Astrocyte (in vitro differentiated cells and primary cell): ENCODE measurements at regions not wholly inside any gene's neighbourhood (a gene's known extent, or its start where the extent isn't known, plus 50 kb on each side); places are given as distances from the start of the nearest gene placed in this dataset.
"Not testable (repeated sequence)": the region's sequence is repeated elsewhere in the genome, so short reads cannot be mapped to it uniquely, and the experiment has no call there.

Experiments
- DNase-seq: peaks from one replicate; pipeline ENCODE4 v3.0.0-alpha.2; 2010; ENCODE audit warnings: low read depth
- FAIRE-seq: peaks from 2 replicates; lab custom pipeline; 2011; peaks lifted over from hg19 to GRCh38; lab: Jason Lieb, UNC
- H2AFZ ChIP-seq: 2 replicates; pipeline ENCODE4 v1.6.0; 2012; ENCODE audit warnings: low read depth, low read length, inconsistent platforms
- H3K27ac ChIP-seq: 2 replicates; pipeline ENCODE4 v1.5.1; 2011; ENCODE audit warnings: low read depth, low read length, inconsistent platforms
- H3K27me3 ChIP-seq: 2 replicates; pipeline ENCODE4 v1.6.0; 2011; ENCODE audit warnings: low read length, inconsistent platforms; ENCODE audit not compliant: insufficient read depth
- H3K36me3 ChIP-seq: 2 replicates; pipeline ENCODE4 v1.5.1; 2011; ENCODE audit warnings: low read length, inconsistent platforms; ENCODE audit not compliant: insufficient read depth
- H3K4me1 ChIP-seq: 2 replicates; pipeline ENCODE4 v1.5.1; 2011; ENCODE audit warnings: low read length, inconsistent platforms; ENCODE audit not compliant: insufficient read depth
- H3K4me2 ChIP-seq: 2 replicates; pipeline ENCODE4 v1.6.0; 2012; ENCODE audit warnings: low read length, inconsistent platforms
- H3K4me3 ChIP-seq: 2 replicates; pipeline ENCODE4 v1.5.1; 2011; ENCODE audit warnings: low read depth, mild to moderate bottlenecking, low read length, inconsistent platforms; ENCODE audit not compliant: insufficient read depth
- H3K79me2 ChIP-seq: 2 replicates; pipeline ENCODE4 v1.6.0; 2012; ENCODE audit warnings: mild to moderate bottlenecking, low read length, inconsistent platforms; ENCODE audit not compliant: insufficient read depth
- H3K9ac ChIP-seq: 2 replicates; pipeline ENCODE4 v1.6.0; 2012; ENCODE audit warnings: mild to moderate bottlenecking, low read length, inconsistent platforms
- H3K9me3 ChIP-seq: 2 replicates; pipeline ENCODE4 v1.5.1; 2012; ENCODE audit warnings: low read depth, mild to moderate bottlenecking, low read length, inconsistent platforms; ENCODE audit not compliant: insufficient read depth
- H4K20me1 ChIP-seq: 2 replicates; pipeline ENCODE4 v1.6.0; 2012; ENCODE audit warnings: low read length, inconsistent platforms; ENCODE audit not compliant: insufficient read depth
- H3K27ac Mint-ChIP-seq: one replicate; pipeline ENCODE4 v1.8.0; 2021; ENCODE audit warnings: mild to moderate bottlenecking, mixed read lengths; ENCODE audit not compliant: unreplicated experiment
- H3K27me3 Mint-ChIP-seq: one replicate; pipeline ENCODE4 v1.8.0; 2021; ENCODE audit warnings: low read depth, mixed read lengths; ENCODE audit not compliant: unreplicated experiment
- H3K36me3 Mint-ChIP-seq: one replicate; pipeline ENCODE4 v1.8.0; 2021; ENCODE audit warnings: low read depth, mixed read lengths; ENCODE audit not compliant: unreplicated experiment
- H3K4me1 Mint-ChIP-seq: one replicate; pipeline ENCODE4 v1.8.0; 2021; ENCODE audit warnings: low read depth, mixed read lengths; ENCODE audit not compliant: unreplicated experiment
- H3K4me3 Mint-ChIP-seq: one replicate; pipeline ENCODE4 v1.8.0; 2021; ENCODE audit warnings: mild to moderate bottlenecking, moderate library complexity, mixed read lengths; ENCODE audit not compliant: unreplicated experiment
- H3K9me3 Mint-ChIP-seq: one replicate; pipeline ENCODE4 v1.8.0; 2021; ENCODE audit warnings: mild to moderate bottlenecking, mixed read lengths; ENCODE audit not compliant: unreplicated experiment

GRCh38 chr1:149691399-149691798 lies 91.1 kb upstream of the FCGR1A start:
- not testable (repeated sequence) for H3K27ac ChIP-seq, H3K27ac Mint-ChIP-seq, FAIRE-seq, H3K9me3 Mint-ChIP-seq, H3K36me3 Mint-ChIP-seq, H3K4me2 ChIP-seq, H3K4me1 ChIP-seq, H2AFZ ChIP-seq, H3K4me3 Mint-ChIP-seq, H3K4me3 ChIP-seq, H3K9me3 ChIP-seq, H3K27me3 Mint-ChIP-seq, H3K36me3 ChIP-seq, H3K9ac ChIP-seq, DNase-seq, H4K20me1 ChIP-seq, H3K27me3 ChIP-seq, H3K4me1 Mint-ChIP-seq, H3K79me2 ChIP-seq

DNA sequence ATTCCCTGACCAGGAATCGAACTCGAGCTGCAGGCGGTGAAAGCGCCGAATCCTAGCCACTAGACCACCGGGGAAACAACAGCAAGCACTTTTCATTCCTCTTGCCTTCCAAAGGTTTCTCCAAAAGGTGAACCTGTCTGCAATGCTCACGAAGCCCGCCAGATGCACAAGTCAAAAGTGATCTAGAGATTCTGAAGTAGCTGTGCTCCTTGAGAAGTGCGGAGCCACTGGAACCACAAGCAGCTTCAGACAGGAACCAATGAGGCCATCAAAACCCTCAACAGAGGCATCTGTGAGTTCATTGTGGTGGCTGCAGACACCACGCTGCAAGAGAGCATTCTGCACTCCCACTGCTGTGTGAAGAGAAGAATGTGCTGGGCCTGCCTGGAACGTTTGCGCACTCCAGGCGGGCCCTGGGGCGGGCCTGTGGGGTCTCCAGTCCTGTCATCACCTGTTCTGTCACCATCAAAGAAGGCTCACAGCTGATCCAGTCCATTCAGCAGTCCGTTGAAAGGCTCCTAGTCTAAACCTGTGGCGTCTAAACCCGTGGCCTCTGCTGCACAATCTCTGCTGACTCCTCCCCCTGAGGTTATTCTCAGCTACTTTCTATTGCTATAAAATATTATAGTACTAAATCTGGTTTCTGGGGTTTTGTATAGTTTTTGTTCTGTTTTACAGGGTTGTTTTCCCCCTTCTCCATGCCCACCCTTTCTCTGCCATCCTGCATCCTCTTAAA lies 89.5 kb upstream of the FCGR1A start:
- not testable (repeated sequence) for DNase-seq

DNA sequence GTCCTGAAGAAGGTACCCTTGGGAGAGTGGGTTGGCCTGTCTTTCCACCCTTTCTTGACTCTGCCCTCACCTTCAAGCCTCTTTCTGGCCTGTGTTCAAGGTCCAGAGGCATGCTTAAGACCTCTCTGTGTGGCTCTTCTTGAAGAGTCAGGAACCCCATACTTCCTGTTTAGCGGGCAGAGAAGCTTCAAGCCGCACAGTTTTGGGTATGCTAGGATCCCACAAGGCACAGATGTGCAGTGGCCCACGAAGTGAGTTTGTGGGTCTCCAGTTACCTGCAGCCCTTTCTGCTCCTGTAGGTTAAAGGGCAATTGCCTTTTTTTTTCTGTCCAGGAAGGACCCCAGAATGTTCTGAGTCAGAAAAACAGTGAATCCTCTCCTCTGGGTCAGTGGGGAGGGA lies 87.4 kb upstream of the FCGR1A start:
- H3K27me3 ChIP-seq, H3K4me1 ChIP-seq, H3K36me3 Mint-ChIP-seq, H4K20me1 ChIP-seq, H3K4me3 ChIP-seq, H3K27me3 Mint-ChIP-seq, FAIRE-seq, H3K4me2 ChIP-seq, H3K36me3 ChIP-seq, H3K27ac ChIP-seq, H3K9me3 ChIP-seq, DNase-seq, H3K4me1 Mint-ChIP-seq, H3K4me3 Mint-ChIP-seq, H3K9me3 Mint-ChIP-seq, H2AFZ ChIP-seq, H3K27ac Mint-ChIP-seq, H3K9ac ChIP-seq, H3K79me2 ChIP-seq: not testable (repeated sequence)

More for the DNA sequence above, 89.5 kb upstream of the FCGR1A start:
- H3K27ac ChIP-seq, H3K4me1 ChIP-seq, H3K79me2 ChIP-seq, H3K9ac ChIP-seq, H3K9me3 ChIP-seq, H3K4me1 Mint-ChIP-seq, H3K4me3 Mint-ChIP-seq, H3K36me3 Mint-ChIP-seq, H3K4me3 ChIP-seq, H2AFZ ChIP-seq, H3K9me3 Mint-ChIP-seq, H3K27ac Mint-ChIP-seq, H3K36me3 ChIP-seq, H3K27me3 ChIP-seq, FAIRE-seq, H3K27me3 Mint-ChIP-seq, H3K4me2 ChIP-seq, H4K20me1 ChIP-seq: not testable (repeated sequence)

- H3K27ac Mint-ChIP-seq, H3K27me3 ChIP-seq: not testable (repeated sequence)
Observed at GRCh38 chr1:149700220-149700619, 82.3 kb upstream of the FCGR1A start.

DNA sequence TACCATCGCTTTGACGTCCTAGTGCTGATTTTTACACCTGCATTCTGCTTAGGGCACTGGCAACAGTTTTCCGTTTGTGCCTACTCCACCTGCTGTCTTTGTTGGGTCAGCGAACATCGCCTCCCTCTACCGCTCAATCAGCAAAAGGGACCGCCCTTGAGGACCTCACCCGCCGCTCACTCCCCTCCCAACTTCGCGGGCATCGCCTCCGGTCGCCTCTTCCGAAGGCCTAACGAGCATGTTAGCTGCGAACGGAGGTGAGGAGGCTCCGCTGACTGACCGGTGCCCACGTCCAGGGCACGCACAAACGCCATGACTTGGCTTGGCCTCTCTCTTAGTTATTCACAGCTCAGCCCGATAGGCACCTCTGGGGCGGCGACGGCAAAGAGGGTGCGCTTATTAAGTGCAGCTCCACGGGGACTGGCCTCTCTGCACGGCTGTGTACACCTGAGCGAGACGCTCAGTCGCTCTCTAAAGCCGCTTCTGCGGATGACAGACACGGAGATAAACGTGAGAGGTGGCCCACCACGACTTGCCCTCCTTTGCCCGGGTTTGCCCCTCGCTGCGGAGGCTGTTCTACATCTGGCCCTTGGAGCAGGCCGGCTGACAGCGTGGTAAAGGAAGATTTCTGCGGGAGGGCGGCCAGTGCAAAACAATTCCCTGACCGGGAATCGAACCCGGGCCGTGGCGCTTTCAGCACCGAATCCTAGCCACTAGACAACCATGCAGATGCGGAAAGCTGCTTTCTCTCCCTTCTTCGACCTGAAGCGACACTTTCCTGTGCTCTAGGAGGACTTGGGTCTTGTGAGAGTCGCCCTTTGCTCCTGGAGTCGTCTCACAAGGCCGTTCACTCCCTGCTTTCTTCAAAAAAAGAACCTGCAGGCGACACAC lies 81.6 kb upstream of the FCGR1A start:
- not testable (repeated sequence) for H3K27me3 Mint-ChIP-seq, FAIRE-seq, H3K27ac Mint-ChIP-seq

More at GRCh38 chr1:149700220-149700619, 82.3 kb upstream of the FCGR1A start:
- H3K4me1 ChIP-seq, FAIRE-seq, H3K36me3 ChIP-seq, DNase-seq, H3K79me2 ChIP-seq, H3K9me3 Mint-ChIP-seq, H4K20me1 ChIP-seq, H2AFZ ChIP-seq, H3K36me3 Mint-ChIP-seq, H3K4me3 Mint-ChIP-seq, H3K4me3 ChIP-seq, H3K27ac ChIP-seq, H3K4me1 Mint-ChIP-seq, H3K27me3 Mint-ChIP-seq, H3K9me3 ChIP-seq, H3K4me2 ChIP-seq, H3K9ac ChIP-seq: not testable (repeated sequence)

More for the DNA sequence above, 81.6 kb upstream of the FCGR1A start:
- not testable (repeated sequence) for H3K27ac ChIP-seq, DNase-seq, H3K4me3 Mint-ChIP-seq, H3K36me3 ChIP-seq, H3K9me3 ChIP-seq, H3K27me3 ChIP-seq, H2AFZ ChIP-seq, H4K20me1 ChIP-seq, H3K4me2 ChIP-seq, H3K4me3 ChIP-seq, H3K4me1 ChIP-seq, H3K79me2 ChIP-seq, H3K36me3 Mint-ChIP-seq, H3K9ac ChIP-seq, H3K9me3 Mint-ChIP-seq, H3K4me1 Mint-ChIP-seq
